ENCODE measurements at regions not wholly inside any gene's neighbourhood (a gene's known extent, or its start where the extent isn't known, plus 50 kb on each side); places are given as distances from the start of the nearest gene placed in this dataset.

- no peak for DNase-seq
These were observed 322.3 kb downstream of the GBE1 start for GRCh38 chr3:81439108-81439507.

GRCh38 chr3:81437683-81438082 lies 323.8 kb downstream of the GBE1 start:
- no peak for DNase-seq

- no peak for DNase-seq
These were observed 325.3 kb downstream of the GBE1 start for GRCh38 chr3:81436182-81436581.

- no peak for DNase-seq
These were observed 326.4 kb downstream of the GBE1 start for GRCh38 chr3:81435050-81435449.

GRCh38 chr3:81434161-81434560 lies 327.3 kb downstream of the GBE1 start:
- DNase-seq = no peak

GRCh38 chr3:81433675-81434074 lies 327.8 kb downstream of the GBE1 start:
- DNase-seq = no peak

GRCh38 chr3:81432456-81432855 lies 329.0 kb downstream of the GBE1 start:
- DNase-seq = no peak

GRCh38 chr3:81426826-81427577 lies 334.4 kb downstream of the GBE1 start:
- no peak for DNase-seq

GRCh38 chr3:81425198-81425868 lies 336.1 kb downstream of the GBE1 start:
- no peak for DNase-seq

GRCh38 chr3:81419228-81419627 lies 342.2 kb downstream of the GBE1 start:
- DNase-seq = no peak

- DNase-seq = no peak
These were observed 344.6 kb downstream of the GBE1 start for GRCh38 chr3:81416812-81417211.

GRCh38 chr3:81406318-81406717 lies 355.1 kb downstream of the GBE1 start:
- no peak for DNase-seq

GRCh38 chr3:81395739-81396513 lies 365.5 kb downstream of the GBE1 start:
- DNase-seq = no peak

- no peak for DNase-seq
These were observed 366.6 kb downstream of the GBE1 start for GRCh38 chr3:81394651-81395524.

- no peak for DNase-seq
These were observed 368.2 kb downstream of the GBE1 start for GRCh38 chr3:81393251-81393650.

GRCh38 chr3:81390796-81391195 lies 370.6 kb downstream of the GBE1 start:
- no peak for DNase-seq

GRCh38 chr3:81388191-81388590 lies 373.3 kb downstream of the GBE1 start:
- no peak for DNase-seq

GRCh38 chr3:81382470-81382869 lies 379.0 kb downstream of the GBE1 start:
- no peak for DNase-seq

GRCh38 chr3:81380234-81380633 lies 381.2 kb downstream of the GBE1 start:
- DNase-seq = no peak

GRCh38 chr3:81378552-81379293 lies 382.7 kb downstream of the GBE1 start:
- no peak for DNase-seq

- DNase-seq = no peak
These were observed 385.5 kb downstream of the GBE1 start for GRCh38 chr3:81375921-81376320.

GRCh38 chr3:81364411-81364810 lies 397.0 kb downstream of the GBE1 start:
- no peak for DNase-seq
